GM12865 (cell line): ENCODE measurements at regions not wholly inside any gene's neighbourhood (a gene's known extent, or its start where the extent isn't known, plus 50 kb on each side); places are given as distances from the start of the nearest gene placed in this dataset.

Source experiments
- DNase-seq: peaks from one replicate; pipeline ENCODE4 v3.0.0; 2010; ENCODE audit warnings: low read depth
- H3K4me3 ChIP-seq: 2 replicates; pipeline ENCODE4 v1.5.1; 2011; ENCODE audit warnings: mild to moderate bottlenecking, low read depth, low read length, control low read depth
- CTCF ChIP-seq: IDR thresholded peaks from 2 replicates; pipeline ENCODE4 v1.5.1; 2011; ENCODE audit warnings: low read length, control low read depth, low read depth, inconsistent platforms; ENCODE audit not compliant: insufficient read depth; ENCODE audit errors: missing control alignments

- no peak for TF ChIP-seq CTCF
- no peak for DNase-seq
- no peak overlapping the region for H3K4me3 ChIP-seq
Measured at GRCh38 chr5:124580512-124580911, 165.9 kb downstream of the ZNF608 start.

GRCh38 chr5:124576848-124577409, 169.5 kb downstream of the ZNF608 start:
- no peak overlapping the region for H3K4me3 ChIP-seq
- DNase-seq, result peak; percentile 73
- TF ChIP-seq CTCF, result no peak

- H3K4me3 ChIP-seq, result no peak overlapping the region
- TF ChIP-seq CTCF, result no peak
- no peak for DNase-seq
Measured at GRCh38 chr5:124575725-124576124, 170.7 kb downstream of the ZNF608 start.

GRCh38 chr5:124574521-124575436, 171.7 kb downstream of the ZNF608 start:
- no peak for TF ChIP-seq CTCF
- DNase-seq, result no peak
- H3K4me3 ChIP-seq, result no peak overlapping the region

- no peak for DNase-seq
- TF ChIP-seq CTCF, result no peak
- no peak overlapping the region for H3K4me3 ChIP-seq
Measured at GRCh38 chr5:124572971-124573370, 173.5 kb downstream of the ZNF608 start.

GRCh38 chr5:124570285-124571035, 176.0 kb downstream of the ZNF608 start:
- H3K4me3 ChIP-seq, result no peak overlapping the region
- DNase-seq, result no peak
- no peak for TF ChIP-seq CTCF
